Keratinocyte (primary cell): ENCODE measurements at regions not wholly inside any gene's neighbourhood (a gene's known extent, or its start where the extent isn't known, plus 50 kb on each side); places are given as distances from the start of the nearest gene placed in this dataset.

ENCODE experiments used
- DNase-seq: peaks from one replicate; pipeline ENCODE4 v3.0.0-alpha.2; 2011; ENCODE audit warnings: low read depth, missing footprints, low spot score
- FAIRE-seq: peaks from 2 replicates; lab custom pipeline; 2011; peaks lifted over from hg19 to GRCh38; lab: Jason Lieb, UNC
- H2AFZ ChIP-seq: 2 replicates; pipeline ENCODE4 v1.6.0; 2012; ENCODE audit warnings: low read length, control low read depth, inconsistent platforms; ENCODE audit not compliant: control insufficient read depth
- H3K27ac ChIP-seq: 2 replicates; pipeline ENCODE4 v1.5.1; 2011; ENCODE audit warnings: low read length; ENCODE audit not compliant: control insufficient read depth, insufficient read depth
- H3K27me3 ChIP-seq: 3 replicates; pipeline ENCODE4 v1.6.0; 2011; ENCODE audit warnings: low read length; ENCODE audit not compliant: control insufficient read depth, insufficient read depth; ENCODE audit errors: extremely low read depth
- H3K36me3 ChIP-seq, 2 experiments: 2 replicates in 1 of 2; 3 replicates in 1 of 2; pipeline ENCODE4 v1.5.1; 2011; ENCODE audit warnings: low read length in 2 of 2, mild to moderate bottlenecking in 1 of 2; ENCODE audit not compliant: control insufficient read depth in 2 of 2, insufficient read depth in 2 of 2; ENCODE audit errors: extremely low read depth in 1 of 2
- H3K4me1 ChIP-seq: 3 replicates; pipeline ENCODE4 v1.5.1; 2011; ENCODE audit warnings: low read length; ENCODE audit not compliant: control insufficient read depth, insufficient read depth; ENCODE audit errors: extremely low read depth
- H3K4me2 ChIP-seq: 3 replicates; pipeline ENCODE4 v1.6.0; 2011; ENCODE audit warnings: low read depth, low read length; ENCODE audit not compliant: control insufficient read depth, insufficient read depth; ENCODE audit errors: extremely low read depth
- H3K4me3 ChIP-seq, 3 experiments: fragments of 200-600 bp in 1 of 3; sonication (generic) in 1 of 3; 2 replicates in 2 of 3; 3 replicates in 1 of 3; pipeline ENCODE4 v1.5.1; 2011 to 2016; ENCODE audit warnings: low read length in 3 of 3, mild to moderate bottlenecking in 3 of 3, control low read depth in 2 of 3, inconsistent platforms in 1 of 3, low read depth in 1 of 3, mixed read lengths in 1 of 3, mixed run types in 1 of 3, moderate library complexity in 1 of 3; ENCODE audit not compliant: control insufficient read depth in 2 of 3, insufficient read depth in 2 of 3; ENCODE audit errors: extremely low read depth in 1 of 3
- H3K79me2 ChIP-seq: 2 replicates; pipeline ENCODE4 v1.6.0; 2012; ENCODE audit warnings: low read length; ENCODE audit not compliant: control insufficient read depth, insufficient read depth
- H3K9ac ChIP-seq: 3 replicates; pipeline ENCODE4 v1.6.0; 2011; ENCODE audit warnings: low read length; ENCODE audit not compliant: control insufficient read depth, insufficient read depth; ENCODE audit errors: extremely low read depth
- H3K9me1 ChIP-seq: 3 replicates; pipeline ENCODE4 v1.6.0; 2011; ENCODE audit warnings: low read length; ENCODE audit not compliant: control insufficient read depth, insufficient read depth; ENCODE audit errors: extremely low read depth
- H3K9me3 ChIP-seq: 2 replicates; pipeline ENCODE4 v1.5.1; 2012; ENCODE audit warnings: low read depth, low read length; ENCODE audit not compliant: control insufficient read depth
- H4K20me1 ChIP-seq: 3 replicates; pipeline ENCODE4 v1.6.0; 2011; ENCODE audit warnings: low read length; ENCODE audit not compliant: control insufficient read depth, insufficient read depth; ENCODE audit errors: extremely low read depth
- CTCF ChIP-seq, 3 experiments: IDR thresholded peaks in 1 of 3; conservative IDR thresholded peaks in 1 of 3; optimal IDR thresholded peaks in 1 of 3; 2 replicates in 2 of 3; 3 replicates in 1 of 3; pipeline versions ENCODE3 to v1.5.1; 2011; ENCODE audit warnings: low read length in 3 of 3, mild to moderate bottlenecking in 3 of 3, moderate library complexity in 2 of 3, control low read depth in 1 of 3, inconsistent platforms in 1 of 3; ENCODE audit not compliant: insufficient read depth in 2 of 3; ENCODE audit errors: extremely low read depth in 1 of 3
- EZH2 ChIP-seq: IDR thresholded peaks from one replicate; pipeline ENCODE4 v1.6.1; 2012; ENCODE audit warnings: inconsistent platforms, mild to moderate bottlenecking, low read length, moderate library complexity
- dilution Hi-C: fragments of 300-500 bp; cut with MboI; formaldehyde crosslinking; loops from one replicate; pipeline ENCODE4 v1.7.0; 2020; ENCODE audit warnings: low sequenced_read_pairs; ENCODE audit not compliant: extremely low pct_ligation_motif_present

DNA sequence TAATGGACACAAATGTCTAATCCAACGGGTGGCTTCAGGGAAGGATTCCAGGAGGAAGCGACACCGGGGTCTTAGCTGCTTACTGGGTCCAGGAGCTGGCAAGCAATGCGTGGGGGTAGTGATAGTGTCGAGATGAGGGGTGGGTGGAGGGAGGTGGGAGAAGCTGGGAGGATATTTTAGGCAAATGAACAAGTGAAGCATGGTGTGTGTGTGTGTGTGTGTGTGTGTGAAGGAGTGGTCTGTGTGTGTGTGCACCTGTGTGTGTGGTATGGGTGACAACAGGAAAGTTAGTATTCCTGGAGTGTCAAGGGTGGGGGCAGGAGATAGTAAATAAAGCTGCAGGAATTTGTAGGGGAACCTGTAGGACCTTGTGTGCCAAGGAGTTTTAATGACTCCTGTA lies 126.9 kb upstream of the ZBED5 start:
- H3K9ac ChIP-seq, result no peak overlapping the region
- H3K4me3 ChIP-seq, result no peak overlapping the region
- no peaks in the 10 kb centered on the region for H3K27me3 ChIP-seq
- no peaks in the 10 kb centered on the region for H3K9me1 ChIP-seq
- H3K79me2 ChIP-seq, result no peaks in the 10 kb centered on the region
- no peak overlapping the region for H3K4me2 ChIP-seq
- H4K20me1 ChIP-seq, result no peaks in the 10 kb centered on the region
- dilution Hi-C loops, result no loop called here
- TF ChIP-seq EZH2 (no peak), CTCF (optimal IDR thresholded peaks at IDR 0.05 in 1 of 3, IDR thresholded peaks at IDR 0.05 in 1 of 3, conservative IDR thresholded peaks at IDR 0.05 in 1 of 3; ENCODE audit: extremely low read depth in 1 of 3, insufficient read depth in 2 of 3, low read length in 3 of 3) (no peak)
- no peaks in the 10 kb centered on the region for H3K36me3 ChIP-seq
- H3K9me3 ChIP-seq, result no peaks in the 10 kb centered on the region
- DNase-seq (no peak), FAIRE-seq (no peak)
- H3K4me1 ChIP-seq, result peaks cover 7% of the 10 kb centered on the region
- H2AFZ ChIP-seq, result no peak overlapping the region
- no peak overlapping the region for H3K27ac ChIP-seq

GRCh38 chr11:10984250-10984649 lies 126.4 kb upstream of the ZBED5 start:
- TF ChIP-seq CTCF (optimal IDR thresholded peaks at IDR 0.05 in 1 of 3, IDR thresholded peaks at IDR 0.05 in 1 of 3, conservative IDR thresholded peaks at IDR 0.05 in 1 of 3; ENCODE audit: extremely low read depth in 1 of 3, insufficient read depth in 2 of 3, low read length in 3 of 3), result no peak
- no peak for TF ChIP-seq EZH2
- Histone ChIP-seq H3K9me1 (no peaks in the 10 kb centered on the region), H3K27ac (no peak overlapping the region), H3K4me2 (no peak overlapping the region), H3K9me3 (no peaks in the 10 kb centered on the region), H3K36me3 (no peaks in the 10 kb centered on the region), H3K27me3 (no peaks in the 10 kb centered on the region), H3K4me1 (peaks cover 7% of the 10 kb centered on the region), H4K20me1 (no peaks in the 10 kb centered on the region), H3K9ac (no peak overlapping the region), H3K4me3 (no peak overlapping the region), H3K79me2 (no peaks in the 10 kb centered on the region), H2AFZ (no peak overlapping the region)
- FAIRE-seq, result no peak
- dilution Hi-C loops, result no loop called here
- no peak for DNase-seq
